PFSK-1 (cell line): ENCODE measurements at regions not wholly inside any gene's neighbourhood (a gene's known extent, or its start where the extent isn't known, plus 50 kb on each side); places are given as distances from the start of the nearest gene placed in this dataset.

Experiments
- FOXP2 ChIP-seq: optimal IDR thresholded peaks from 2 replicates; pipeline ENCODE3; 2011; ENCODE audit warnings: borderline replicate concordance, control low read depth, inconsistent platforms; ENCODE audit not compliant: insufficient read depth; ENCODE audit errors: extremely low read length, extremely low read depth
- POLR2AphosphoS5 ChIP-seq: IDR thresholded peaks from 2 replicates; pipeline ENCODE4 v1.6.1; 2012; ENCODE audit warnings: low read depth, mild to moderate bottlenecking, control low read depth, low read length, moderate library complexity
- SIN3A ChIP-seq: IDR thresholded peaks from 2 replicates; pipeline ENCODE4 v1.6.1; 2012; ENCODE audit warnings: mild to moderate bottlenecking, low read length, moderate library complexity, borderline replicate concordance; ENCODE audit not compliant: insufficient read depth
- TAF1 ChIP-seq: IDR thresholded peaks from 2 replicates; pipeline ENCODE4 v1.6.1; 2012; ENCODE audit warnings: low read length, control low read depth, borderline replicate concordance; ENCODE audit not compliant: insufficient read depth
- TF ChIP-seq, protein P1 (sequence below), 2 experiments: IDR thresholded peaks; 2 replicates each; pipeline versions ENCODE4 v1.6.1 to v1.8.0; 2011 to 2012; ENCODE audit warnings: low read depth in 2 of 2, low read length in 2 of 2, control low read depth in 1 of 2, inconsistent platforms in 1 of 2, mild to moderate bottlenecking in 1 of 2, moderate library complexity in 1 of 2; ENCODE audit not compliant: insufficient read depth in 1 of 2

- no peak for TF ChIP-seq SIN3A
- TF ChIP-seq POLR2AphosphoS5 = no peak
- TF ChIP-seq, protein P1, sequence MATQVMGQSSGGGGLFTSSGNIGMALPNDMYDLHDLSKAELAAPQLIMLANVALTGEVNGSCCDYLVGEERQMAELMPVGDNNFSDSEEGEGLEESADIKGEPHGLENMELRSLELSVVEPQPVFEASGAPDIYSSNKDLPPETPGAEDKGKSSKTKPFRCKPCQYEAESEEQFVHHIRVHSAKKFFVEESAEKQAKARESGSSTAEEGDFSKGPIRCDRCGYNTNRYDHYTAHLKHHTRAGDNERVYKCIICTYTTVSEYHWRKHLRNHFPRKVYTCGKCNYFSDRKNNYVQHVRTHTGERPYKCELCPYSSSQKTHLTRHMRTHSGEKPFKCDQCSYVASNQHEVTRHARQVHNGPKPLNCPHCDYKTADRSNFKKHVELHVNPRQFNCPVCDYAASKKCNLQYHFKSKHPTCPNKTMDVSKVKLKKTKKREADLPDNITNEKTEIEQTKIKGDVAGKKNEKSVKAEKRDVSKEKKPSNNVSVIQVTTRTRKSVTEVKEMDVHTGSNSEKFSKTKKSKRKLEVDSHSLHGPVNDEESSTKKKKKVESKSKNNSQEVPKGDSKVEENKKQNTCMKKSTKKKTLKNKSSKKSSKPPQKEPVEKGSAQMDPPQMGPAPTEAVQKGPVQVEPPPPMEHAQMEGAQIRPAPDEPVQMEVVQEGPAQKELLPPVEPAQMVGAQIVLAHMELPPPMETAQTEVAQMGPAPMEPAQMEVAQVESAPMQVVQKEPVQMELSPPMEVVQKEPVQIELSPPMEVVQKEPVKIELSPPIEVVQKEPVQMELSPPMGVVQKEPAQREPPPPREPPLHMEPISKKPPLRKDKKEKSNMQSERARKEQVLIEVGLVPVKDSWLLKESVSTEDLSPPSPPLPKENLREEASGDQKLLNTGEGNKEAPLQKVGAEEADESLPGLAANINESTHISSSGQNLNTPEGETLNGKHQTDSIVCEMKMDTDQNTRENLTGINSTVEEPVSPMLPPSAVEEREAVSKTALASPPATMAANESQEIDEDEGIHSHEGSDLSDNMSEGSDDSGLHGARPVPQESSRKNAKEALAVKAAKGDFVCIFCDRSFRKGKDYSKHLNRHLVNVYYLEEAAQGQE (IDR thresholded peaks at IDR 0.05; ENCODE audit: insufficient read depth in 1 of 2, low read depth in 2 of 2, low read length in 2 of 2) = no peak
- no peak for TF ChIP-seq TAF1
- no peak for TF ChIP-seq FOXP2
These were observed 397.5 kb downstream of the TMEM167A start for GRCh38 chr5:82679660-82680059.

- TF ChIP-seq, protein P1 (IDR thresholded peaks at IDR 0.05; ENCODE audit: insufficient read depth in 1 of 2, low read depth in 2 of 2, low read length in 2 of 2) = no peak
These were observed 398.5 kb upstream of the RPS23 start for GRCh38 chr5:82676661-82677060.

DNA sequence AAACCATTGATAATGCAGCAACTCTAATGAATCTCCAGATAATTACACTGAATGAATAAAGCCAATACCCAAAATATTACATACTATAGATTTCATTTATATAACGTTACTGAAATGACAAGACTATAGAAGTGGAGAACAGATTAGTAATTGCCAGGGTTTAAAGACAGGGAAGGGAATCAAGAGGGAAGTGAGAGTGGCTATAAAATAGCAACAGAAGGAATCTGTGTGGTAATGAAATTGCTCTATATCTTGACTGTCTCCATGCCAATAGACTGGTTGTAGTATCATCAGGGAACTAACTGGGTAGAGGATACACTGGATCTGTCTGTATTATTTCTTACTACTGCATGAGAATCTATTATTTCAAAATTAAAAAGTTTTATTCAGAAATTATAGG lies 396.5 kb upstream of the RPS23 start:
- no peak for TF ChIP-seq FOXP2
- TF ChIP-seq SIN3A = no peak

GRCh38 chr5:82673057-82673809 lies 395.1 kb upstream of the RPS23 start:
- no peak for TF ChIP-seq POLR2AphosphoS5
- no peak for TF ChIP-seq SIN3A
- no peak for TF ChIP-seq TAF1
- TF ChIP-seq, protein P1 (IDR thresholded peaks at IDR 0.05; ENCODE audit: insufficient read depth in 1 of 2, low read depth in 2 of 2, low read length in 2 of 2) = no peak
- TF ChIP-seq FOXP2 = no peak

DNA sequence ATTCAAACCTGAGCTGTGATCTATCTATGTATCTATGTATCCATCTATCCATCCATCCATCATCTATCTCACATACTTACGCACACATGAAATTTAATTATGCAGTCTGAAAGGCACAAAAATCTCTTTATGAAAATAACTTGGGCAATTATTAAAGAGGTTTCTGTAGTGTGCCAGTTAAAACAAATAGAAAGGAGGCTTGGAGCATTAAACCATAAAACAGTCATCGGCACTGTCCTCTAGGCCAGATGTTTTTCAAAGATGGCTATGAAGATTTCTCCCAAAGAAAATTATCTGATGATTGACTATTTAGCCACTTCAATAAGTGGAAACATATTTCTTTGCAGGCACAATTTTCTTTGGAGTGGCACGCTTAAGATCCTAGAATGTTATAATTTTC lies 392.5 kb upstream of the RPS23 start:
- TF ChIP-seq TAF1 (no peak), SIN3A (no peak), POLR2AphosphoS5 (no peak), FOXP2 (no peak)
- TF ChIP-seq, protein P1 (IDR thresholded peaks at IDR 0.05; ENCODE audit: insufficient read depth in 1 of 2, low read depth in 2 of 2, low read length in 2 of 2) = no peak
